HFFc6 (cell line): ENCODE measurements at regions not wholly inside any gene's neighbourhood (a gene's known extent, or its start where the extent isn't known, plus 50 kb on each side); places are given as distances from the start of the nearest gene placed in this dataset.

Source experiments
- DNase-seq: peaks from one replicate; pipeline ENCODE4 v3.0.0-alpha.2; 2018
- H3K27ac Mint-ChIP-seq: 2 replicates; pipeline ENCODE4 v1.8.0; 2020; ENCODE audit warnings: mild to moderate bottlenecking, mixed read lengths
- H3K27me3 Mint-ChIP-seq: 2 replicates; pipeline ENCODE4 v1.8.0; 2021; ENCODE audit warnings: mild to moderate bottlenecking, moderate library complexity, mixed read lengths; ENCODE audit not compliant: insufficient read depth
- H3K36me3 Mint-ChIP-seq: 2 replicates; pipeline ENCODE4 v1.8.0; 2021; ENCODE audit warnings: low read depth, mixed read lengths
- H3K4me1 Mint-ChIP-seq: 2 replicates; pipeline ENCODE4 v1.8.0; 2020; ENCODE audit warnings: low read depth, mixed read lengths
- H3K4me3 Mint-ChIP-seq: 2 replicates; pipeline ENCODE4 v1.8.0; 2020; ENCODE audit warnings: mild to moderate bottlenecking, moderate library complexity, mixed read lengths
- H3K9me3 Mint-ChIP-seq: 2 replicates; pipeline ENCODE4 v1.8.0; 2020; ENCODE audit warnings: mild to moderate bottlenecking, mixed read lengths
- TF ChIP-seq, protein P1 (sequence below): fragments of 200-600 bp; sonication (generic); IDR thresholded peaks from 2 replicates; pipeline ENCODE4 v1.5.0; 2021; ENCODE audit warnings: antibody characterized with exemption, mild to moderate bottlenecking

DNA sequence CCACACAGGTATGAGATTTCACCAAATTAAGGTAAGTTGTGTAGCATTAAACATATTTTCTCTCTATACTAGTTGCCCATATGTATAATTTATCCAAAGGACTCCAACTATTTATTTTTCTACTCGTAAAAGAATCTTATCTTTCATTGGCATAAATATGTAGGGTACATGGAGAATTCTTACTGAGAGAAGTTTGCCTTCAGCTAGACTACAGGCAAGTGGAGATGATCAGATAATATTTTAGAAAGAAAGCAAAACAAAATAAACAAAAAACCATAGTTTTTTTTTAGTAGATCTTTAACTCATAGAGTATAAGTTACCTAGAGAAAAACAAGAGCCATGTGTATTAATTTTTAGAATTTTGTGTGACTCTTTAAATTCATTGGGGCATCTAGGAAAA is 743.1 kb upstream of the ARRDC3 start:
- TF ChIP-seq, protein P1, sequence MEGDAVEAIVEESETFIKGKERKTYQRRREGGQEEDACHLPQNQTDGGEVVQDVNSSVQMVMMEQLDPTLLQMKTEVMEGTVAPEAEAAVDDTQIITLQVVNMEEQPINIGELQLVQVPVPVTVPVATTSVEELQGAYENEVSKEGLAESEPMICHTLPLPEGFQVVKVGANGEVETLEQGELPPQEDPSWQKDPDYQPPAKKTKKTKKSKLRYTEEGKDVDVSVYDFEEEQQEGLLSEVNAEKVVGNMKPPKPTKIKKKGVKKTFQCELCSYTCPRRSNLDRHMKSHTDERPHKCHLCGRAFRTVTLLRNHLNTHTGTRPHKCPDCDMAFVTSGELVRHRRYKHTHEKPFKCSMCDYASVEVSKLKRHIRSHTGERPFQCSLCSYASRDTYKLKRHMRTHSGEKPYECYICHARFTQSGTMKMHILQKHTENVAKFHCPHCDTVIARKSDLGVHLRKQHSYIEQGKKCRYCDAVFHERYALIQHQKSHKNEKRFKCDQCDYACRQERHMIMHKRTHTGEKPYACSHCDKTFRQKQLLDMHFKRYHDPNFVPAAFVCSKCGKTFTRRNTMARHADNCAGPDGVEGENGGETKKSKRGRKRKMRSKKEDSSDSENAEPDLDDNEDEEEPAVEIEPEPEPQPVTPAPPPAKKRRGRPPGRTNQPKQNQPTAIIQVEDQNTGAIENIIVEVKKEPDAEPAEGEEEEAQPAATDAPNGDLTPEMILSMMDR = no peak
- Mint-ChIP-seq H3K27ac (no peak overlapping the region), H3K9me3 (peaks cover 3% of the 10 kb centered on the region; the same call in 1 of the 2 replicates), H3K27me3 (no peaks in the 10 kb centered on the region), H3K4me3 (no peak overlapping the region), H3K36me3 (no peaks in the 10 kb centered on the region), H3K4me1 (no peaks in the 10 kb centered on the region)
- no peak for DNase-seq

- TF ChIP-seq, protein P1 = no peak
- Mint-ChIP-seq H3K27me3 (no peaks in the 10 kb centered on the region), H3K4me1 (no peaks in the 10 kb centered on the region)
Measured at GRCh38 chr5:92119110-92119509, 736.0 kb upstream of the ARRDC3 start.

GRCh38 chr5:92106808-92107207 is 723.7 kb upstream of the ARRDC3 start:
- TF ChIP-seq, protein P1 = no peak
- H3K4me3 Mint-ChIP-seq = no peak overlapping the region
- H3K27me3 Mint-ChIP-seq = 0 out of 2 replicates have a peak, but pooled peaks cover 3% of the 10 kb centered on the region
- DNase-seq = no peak
- no peaks in the 10 kb centered on the region for H3K4me1 Mint-ChIP-seq
- no peak overlapping the region for H3K27ac Mint-ChIP-seq
- H3K36me3 Mint-ChIP-seq = no peaks in the 10 kb centered on the region
- peaks cover 15% of the 10 kb centered on the region; the same call in 1 of the 2 replicates for H3K9me3 Mint-ChIP-seq

More at GRCh38 chr5:92119110-92119509, 736.0 kb upstream of the ARRDC3 start:
- H3K36me3 Mint-ChIP-seq = no peaks in the 10 kb centered on the region
- H3K27ac Mint-ChIP-seq = no peak overlapping the region
- DNase-seq = no peak
- no peaks in the 10 kb centered on the region; the same call in 1 of the 2 replicates for H3K9me3 Mint-ChIP-seq
- H3K4me3 Mint-ChIP-seq = no peak overlapping the region

DNA sequence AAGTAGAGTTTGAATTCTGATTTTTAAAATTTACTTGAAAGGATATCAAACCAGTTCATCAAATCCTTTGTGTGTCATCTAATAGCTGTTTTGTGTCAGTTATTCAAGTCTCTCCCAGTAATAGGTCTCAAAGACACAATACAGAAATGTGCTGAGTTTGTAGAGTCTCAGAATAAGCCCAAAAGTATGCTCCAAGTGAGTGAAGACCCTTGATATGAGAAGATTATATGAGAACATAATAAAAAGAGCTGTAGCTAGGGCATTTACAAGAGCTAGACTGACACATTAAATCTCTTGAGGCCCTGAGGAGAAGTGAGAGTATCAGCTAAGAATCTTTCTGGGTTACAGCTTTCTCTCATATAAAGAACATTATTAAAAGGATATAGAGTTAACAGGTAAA is 721.0 kb upstream of the ARRDC3 start:
- H3K27me3 Mint-ChIP-seq = 0 out of 2 replicates have a peak, but pooled peaks cover 3% of the 10 kb centered on the region
- TF ChIP-seq, protein P1 = no peak
- no peaks in the 10 kb centered on the region for H3K36me3 Mint-ChIP-seq
- H3K9me3 Mint-ChIP-seq = peaks cover 15% of the 10 kb centered on the region; the same call in 1 of the 2 replicates
- H3K4me1 Mint-ChIP-seq = no peaks in the 10 kb centered on the region
- no peak overlapping the region for H3K27ac Mint-ChIP-seq
- no peak overlapping the region for H3K4me3 Mint-ChIP-seq
- no peak for DNase-seq

DNA sequence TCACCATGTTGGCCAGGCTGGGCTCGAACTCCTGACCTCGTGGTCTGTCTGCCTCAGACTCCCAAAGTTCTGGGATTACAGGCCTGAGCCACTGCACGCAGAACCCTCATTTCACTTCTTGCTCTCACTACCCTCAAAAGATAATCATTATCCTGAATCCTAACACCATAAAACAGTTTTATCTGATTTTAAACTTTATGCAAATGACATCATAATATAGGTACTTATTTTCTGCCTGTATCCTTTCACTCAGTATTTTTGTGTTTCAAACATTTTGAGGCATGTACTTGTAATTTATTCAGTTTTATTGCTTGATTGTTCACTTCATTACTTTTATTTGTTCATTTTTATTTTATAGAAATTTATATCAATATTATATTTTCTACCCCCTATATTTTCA is 719.2 kb upstream of the ARRDC3 start:
- Mint-ChIP-seq H3K4me3 (no peak overlapping the region), H3K27me3 (0 out of 2 replicates have a peak, but pooled peaks cover 3% of the 10 kb centered on the region), H3K4me1 (no peaks in the 10 kb centered on the region), H3K9me3 (peaks cover 15% of the 10 kb centered on the region; the same call in 1 of the 2 replicates), H3K36me3 (no peaks in the 10 kb centered on the region), H3K27ac (no peak overlapping the region)
- TF ChIP-seq, protein P1 = no peak
- DNase-seq = no peak

- Mint-ChIP-seq H3K4me3 (no peak overlapping the region), H3K27me3 (no peaks in the 10 kb centered on the region), H3K27ac (no peak overlapping the region), H3K9me3 (no peaks in the 10 kb centered on the region), H3K4me1 (no peaks in the 10 kb centered on the region), H3K36me3 (no peaks in the 10 kb centered on the region)
- TF ChIP-seq, protein P1 = no peak
- DNase-seq = no peak
Measured at GRCh38 chr5:92092239-92092638, 709.1 kb upstream of the ARRDC3 start.
